ENCODE measurements at regions not wholly inside any gene's neighbourhood (a gene's known extent, or its start where the extent isn't known, plus 50 kb on each side); places are given as distances from the start of the nearest gene placed in this dataset.

GRCh38 chr18:57856557-57857280 lies 53.6 kb upstream of the ATP8B1 start:
- TF ChIP-seq CTCF (IDR thresholded peaks at IDR 0.05; ENCODE audit: extremely low read depth in 1 of 2, insufficient read depth in 1 of 2, low read depth in 1 of 2, low read length in 2 of 2), result no peak
- TF ChIP-seq POLR2A (IDR thresholded peaks at IDR 0.05; ENCODE audit: low read depth, low read length), result no peak
- TF ChIP-seq POLR2AphosphoS5 (IDR thresholded peaks at IDR 0.05; ENCODE audit: insufficient read depth, low read depth, low read length), result no peak
- no peak for TF ChIP-seq EZH2 (IDR thresholded peaks at IDR 0.05; ENCODE audit: borderline replicate concordance, low read depth, low read length, severe bottlenecking)
- TF ChIP-seq MYC (IDR thresholded peaks at IDR 0.05; ENCODE audit: low read depth, low read length), result no peak

Data from endothelial cell of umbilical vein (primary cell).